NCI-H2107 treated with DMSO at 0.1 percent for 48 hours (cell line): ENCODE measurements at regions not wholly inside any gene's neighbourhood (a gene's known extent, or its start where the extent isn't known, plus 50 kb on each side); places are given as distances from the start of the nearest gene placed in this dataset.

Experiments used
- DNase-seq: peaks from one replicate; lab custom pipeline; 2025; ENCODE audit not compliant: unreplicated experiment; lab: John Stamatoyannopoulos, UW

- no peak for DNase-seq
Observed at GRCh38 chr14:94960285-94961001, 190.5 kb upstream of the GSC start.

- DNase-seq: no peak
Observed at GRCh38 chr14:94953541-94954260, 183.8 kb upstream of the GSC start.

GRCh38 chr14:94952097-94952496, 182.2 kb upstream of the GSC start:
- DNase-seq: no peak

GRCh38 chr14:94946244-94946643, 176.3 kb upstream of the GSC start:
- DNase-seq: no peak

GRCh38 chr14:94945615-94946014, 175.7 kb upstream of the GSC start:
- no peak for DNase-seq

- DNase-seq: no peak
Observed at GRCh38 chr14:94944636-94945258, 174.8 kb upstream of the GSC start.

- DNase-seq: no peak
Observed at GRCh38 chr14:94942601-94943000, 172.7 kb upstream of the GSC start.

- DNase-seq: no peak
Observed at GRCh38 chr14:94941311-94941710, 171.4 kb upstream of the GSC start.

- DNase-seq: no peak
Observed at GRCh38 chr14:94940263-94940993, 170.5 kb upstream of the GSC start.

- DNase-seq: no peak
Observed at GRCh38 chr14:94938016-94938415, 168.1 kb upstream of the GSC start.

GRCh38 chr14:94936901-94937685, 167.2 kb upstream of the GSC start:
- no peak for DNase-seq

GRCh38 chr14:94936401-94936892, 166.5 kb upstream of the GSC start:
- DNase-seq: peak; percentile 47

GRCh38 chr14:94935706-94936300, 165.9 kb upstream of the GSC start:
- no peak for DNase-seq

GRCh38 chr14:94934276-94934810, 164.4 kb upstream of the GSC start:
- DNase-seq: no peak

- DNase-seq: no peak
Observed at GRCh38 chr14:94933486-94933885, 163.6 kb upstream of the GSC start.

GRCh38 chr14:94932589-94932988, 162.7 kb upstream of the GSC start:
- no peak for DNase-seq

- DNase-seq: no peak
Observed at GRCh38 chr14:94930690-94931089, 160.8 kb upstream of the GSC start.

- DNase-seq: no peak
Observed at GRCh38 chr14:94929354-94929753, 159.4 kb upstream of the GSC start.

- DNase-seq: no peak
Observed at GRCh38 chr14:94926176-94926575, 156.3 kb upstream of the GSC start.
